GM18873 (cell line): ENCODE measurements at regions not wholly inside any gene's neighbourhood (a gene's known extent, or its start where the extent isn't known, plus 50 kb on each side); places are given as distances from the start of the nearest gene placed in this dataset.
"Not testable (repeated sequence)": the region's sequence is repeated elsewhere in the genome, so short reads cannot be mapped to it uniquely, and the experiment has no call there.

Experiments used
- ATAC-seq: cut with Tn5 transposase; IDR thresholded peaks from one replicate; pipeline ENCODE4 v1.9.1; 2021; ENCODE audit warnings: mild to moderate bottlenecking, moderate library complexity, moderate number of reproducible peaks; ENCODE audit not compliant: unreplicated experiment, low FRiP score

- no peak for ATAC-seq
Measured at GRCh38 chr20:29296256-29297230, 1960.9 kb upstream of the DEFB115 start.

- no peak for ATAC-seq
Measured at GRCh38 chr20:29297411-29298270, 1959.8 kb upstream of the DEFB115 start.

GRCh38 chr20:29298271-29298590, 1959.2 kb upstream of the DEFB115 start:
- no peak for ATAC-seq

GRCh38 chr20:29298759-29299613, 1958.5 kb upstream of the DEFB115 start:
- no peak for ATAC-seq

- ATAC-seq, result no peak
Measured at GRCh38 chr20:29299811-29300578, 1957.5 kb upstream of the DEFB115 start.

GRCh38 chr20:29300579-29301551, 1956.6 kb upstream of the DEFB115 start:
- no peak for ATAC-seq

- ATAC-seq, result no peak
Measured at GRCh38 chr20:29301624-29302259, 1955.7 kb upstream of the DEFB115 start.

- no peak for ATAC-seq
Measured at GRCh38 chr20:29302979-29303644, 1954.4 kb upstream of the DEFB115 start.

GRCh38 chr20:29306390-29307072, 1950.9 kb upstream of the DEFB115 start:
- no peak for ATAC-seq

- ATAC-seq, result not testable (repeated sequence)
Measured at GRCh38 chr20:29307484-29307883, 1950.0 kb upstream of the DEFB115 start.

- not testable (repeated sequence) for ATAC-seq
Measured at GRCh38 chr20:29308956-29309355, 1948.5 kb upstream of the DEFB115 start.

- not testable (repeated sequence) for ATAC-seq
Measured at GRCh38 chr20:29309481-29309880, 1948.0 kb upstream of the DEFB115 start.

- not testable (repeated sequence) for ATAC-seq
Measured at GRCh38 chr20:29311046-29311445, 1946.4 kb upstream of the DEFB115 start.

GRCh38 chr20:29312679-29313078, 1944.8 kb upstream of the DEFB115 start:
- ATAC-seq, result not testable (repeated sequence)

GRCh38 chr20:29313481-29313880, 1944.0 kb upstream of the DEFB115 start:
- ATAC-seq, result no peak

GRCh38 chr20:29314294-29314693, 1943.2 kb upstream of the DEFB115 start:
- ATAC-seq, result no peak
